ENCODE measurements at regions not wholly inside any gene's neighbourhood (a gene's known extent, or its start where the extent isn't known, plus 50 kb on each side); places are given as distances from the start of the nearest gene placed in this dataset.

- no peak overlapping the region for H3K9ac ChIP-seq (ENCODE audit: low read length)
- H3K9me3 ChIP-seq (ENCODE audit: control insufficient read depth, insufficient read depth, low read depth, low read length), result peaks cover 3% of the 10 kb centered on the region; the same call in 1 of the 2 replicates
- H3K27ac ChIP-seq (ENCODE audit: low read depth, low read length), result no peak overlapping the region
- H3K4me3 ChIP-seq (ENCODE audit: low read depth, low read length), result no peak overlapping the region
- peaks cover 19% of the 10 kb centered on the region for H3K27me3 ChIP-seq (ENCODE audit: control insufficient read depth, insufficient read depth, low read length)
- H3K4me1 ChIP-seq (ENCODE audit: control insufficient read depth, insufficient read depth, low read length), result peaks cover 37% of the 10 kb centered on the region
- no peaks in the 10 kb centered on the region for H3K36me3 ChIP-seq (ENCODE audit: control insufficient read depth, insufficient read depth, low read length)
These were observed 51.6 kb upstream of the DLK1 start for GRCh38 chr14:100674897-100675619.

DNA sequence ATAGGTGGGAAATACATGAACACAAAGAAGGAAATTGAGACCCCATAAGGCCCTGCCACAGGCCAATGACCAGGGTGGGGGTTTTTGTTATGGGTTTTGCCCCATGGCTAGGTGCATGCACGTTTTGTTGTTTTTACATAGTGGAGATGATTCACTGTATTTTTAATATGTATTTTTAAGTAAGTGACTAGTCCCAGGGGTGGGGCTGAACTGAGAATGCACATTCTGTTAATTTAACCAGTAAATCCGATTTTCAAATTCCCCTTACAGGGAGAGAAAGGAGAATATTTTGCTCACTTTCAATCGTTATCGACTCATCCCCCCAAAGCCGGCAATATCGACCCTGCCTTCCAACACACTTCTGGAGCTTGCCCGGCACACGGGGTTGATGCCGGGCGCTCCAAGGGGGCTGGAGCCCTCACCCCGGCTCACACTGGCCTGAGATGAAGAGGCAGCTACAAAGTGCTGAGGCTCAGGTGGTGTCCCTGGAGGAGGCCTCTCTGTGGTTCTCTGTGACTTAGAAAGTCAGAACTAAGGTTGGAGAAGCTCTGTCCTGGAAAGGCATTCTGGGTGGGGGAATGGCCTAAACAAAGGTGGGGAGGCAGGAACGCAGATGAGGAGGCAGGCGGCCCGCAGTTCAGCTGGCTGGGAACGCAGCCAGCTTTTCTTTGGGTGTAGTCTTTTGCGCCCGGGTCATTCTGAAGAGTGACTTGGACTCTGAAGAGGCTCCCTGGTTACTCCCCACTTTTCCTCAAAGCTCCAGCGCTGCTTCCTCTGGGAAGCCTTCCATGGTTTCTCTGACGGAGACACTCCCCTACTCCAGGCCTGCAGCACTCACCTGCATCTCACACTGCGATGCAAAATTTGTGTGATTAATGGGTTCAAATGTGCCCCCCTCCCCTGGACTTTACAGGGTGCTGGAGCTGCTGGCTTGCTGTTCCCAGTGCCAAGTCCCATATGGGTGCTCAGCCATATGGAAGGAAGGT, 50.7 kb upstream of the DLK1 start:
- Histone ChIP-seq H3K9me3 (ENCODE audit: control insufficient read depth, insufficient read depth, low read depth, low read length) (peaks cover 3% of the 10 kb centered on the region; the same call in 1 of the 2 replicates), H3K36me3 (ENCODE audit: control insufficient read depth, insufficient read depth, low read length) (no peaks in the 10 kb centered on the region), H3K9ac (ENCODE audit: low read length) (no peak overlapping the region), H3K27me3 (ENCODE audit: control insufficient read depth, insufficient read depth, low read length) (peaks cover 19% of the 10 kb centered on the region), H3K27ac (ENCODE audit: low read depth, low read length) (no peak overlapping the region), H3K4me1 (ENCODE audit: control insufficient read depth, insufficient read depth, low read length) (peaks cover 45% of the 10 kb centered on the region), H3K4me3 (ENCODE audit: low read depth, low read length) (no peak overlapping the region)
